ENCODE measurements at regions not wholly inside any gene's neighbourhood (a gene's known extent, or its start where the extent isn't known, plus 50 kb on each side); places are given as distances from the start of the nearest gene placed in this dataset.

DNA sequence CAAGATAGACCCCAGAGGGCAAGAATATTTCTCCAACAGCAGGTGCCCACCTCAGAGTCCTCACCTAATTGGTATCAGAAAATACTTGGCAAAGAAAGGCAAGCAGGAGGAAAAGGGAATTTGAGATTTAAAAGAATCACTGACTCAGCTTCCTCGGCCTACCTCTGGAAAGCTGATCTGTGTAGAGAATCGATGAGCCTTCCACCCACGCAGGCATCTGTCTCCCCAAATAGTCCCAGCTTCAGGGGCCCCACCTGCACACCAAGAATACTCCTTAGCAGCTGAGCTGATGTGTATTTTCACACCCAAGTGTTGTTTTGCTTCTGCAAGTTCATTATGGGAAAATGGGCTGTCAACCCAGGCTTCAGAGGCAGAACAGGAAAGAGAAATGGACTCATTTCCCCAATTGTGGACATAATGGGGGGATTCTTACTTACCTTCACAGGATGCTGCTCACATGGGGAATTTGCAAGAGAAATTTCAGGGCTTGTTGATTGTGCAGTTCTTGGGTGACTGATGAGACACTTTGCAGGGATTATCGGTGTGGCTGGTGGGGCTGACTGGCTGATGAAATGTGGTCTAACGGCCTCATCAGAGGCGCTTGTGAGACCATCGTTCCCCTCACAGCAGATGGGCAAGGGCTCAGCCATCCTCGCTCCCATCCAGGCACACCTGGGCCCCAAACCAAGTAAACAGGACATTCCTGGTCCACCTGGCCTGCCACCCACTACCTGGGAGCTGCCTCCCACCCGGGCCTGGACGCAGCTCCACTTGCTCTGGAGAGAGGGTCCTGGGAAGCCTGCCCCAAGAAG, 436.3 kb downstream of the PTPRU start:
- WGBS = 84% methylated on average over 9 of the region's 10 CpGs
- H3K36me3 ChIP-seq = no peaks in the 10 kb centered on the region
- H3K4me1 ChIP-seq = no peaks in the 10 kb centered on the region
- no peak overlapping the region for H3K27ac ChIP-seq (replicated peaks in 1 of 4)
- DNase-seq (ENCODE audit: extremely low spot score) = peak; percentile 50
- intact Hi-C loops (cut with DNase I) = no loop called here
- no peak overlapping the region for H3K4me3 ChIP-seq
- H3K9me3 ChIP-seq = no peaks in the 10 kb centered on the region
- H3K27me3 ChIP-seq = peaks cover 0 to 34% (median 0%) of the 10 kb centered on the region in 4 donors
- TF ChIP-seq EP300 (IDR thresholded peaks at IDR 0.05) (no peak), POLR2A (IDR thresholded peaks at IDR 0.05; ENCODE audit: low read depth) (no peak), POLR2AphosphoS5 (IDR thresholded peaks at IDR 0.05) (no peak)
- TF ChIP-seq, protein P1, sequence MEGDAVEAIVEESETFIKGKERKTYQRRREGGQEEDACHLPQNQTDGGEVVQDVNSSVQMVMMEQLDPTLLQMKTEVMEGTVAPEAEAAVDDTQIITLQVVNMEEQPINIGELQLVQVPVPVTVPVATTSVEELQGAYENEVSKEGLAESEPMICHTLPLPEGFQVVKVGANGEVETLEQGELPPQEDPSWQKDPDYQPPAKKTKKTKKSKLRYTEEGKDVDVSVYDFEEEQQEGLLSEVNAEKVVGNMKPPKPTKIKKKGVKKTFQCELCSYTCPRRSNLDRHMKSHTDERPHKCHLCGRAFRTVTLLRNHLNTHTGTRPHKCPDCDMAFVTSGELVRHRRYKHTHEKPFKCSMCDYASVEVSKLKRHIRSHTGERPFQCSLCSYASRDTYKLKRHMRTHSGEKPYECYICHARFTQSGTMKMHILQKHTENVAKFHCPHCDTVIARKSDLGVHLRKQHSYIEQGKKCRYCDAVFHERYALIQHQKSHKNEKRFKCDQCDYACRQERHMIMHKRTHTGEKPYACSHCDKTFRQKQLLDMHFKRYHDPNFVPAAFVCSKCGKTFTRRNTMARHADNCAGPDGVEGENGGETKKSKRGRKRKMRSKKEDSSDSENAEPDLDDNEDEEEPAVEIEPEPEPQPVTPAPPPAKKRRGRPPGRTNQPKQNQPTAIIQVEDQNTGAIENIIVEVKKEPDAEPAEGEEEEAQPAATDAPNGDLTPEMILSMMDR (IDR thresholded peaks at IDR 0.05) = no peak

DNA sequence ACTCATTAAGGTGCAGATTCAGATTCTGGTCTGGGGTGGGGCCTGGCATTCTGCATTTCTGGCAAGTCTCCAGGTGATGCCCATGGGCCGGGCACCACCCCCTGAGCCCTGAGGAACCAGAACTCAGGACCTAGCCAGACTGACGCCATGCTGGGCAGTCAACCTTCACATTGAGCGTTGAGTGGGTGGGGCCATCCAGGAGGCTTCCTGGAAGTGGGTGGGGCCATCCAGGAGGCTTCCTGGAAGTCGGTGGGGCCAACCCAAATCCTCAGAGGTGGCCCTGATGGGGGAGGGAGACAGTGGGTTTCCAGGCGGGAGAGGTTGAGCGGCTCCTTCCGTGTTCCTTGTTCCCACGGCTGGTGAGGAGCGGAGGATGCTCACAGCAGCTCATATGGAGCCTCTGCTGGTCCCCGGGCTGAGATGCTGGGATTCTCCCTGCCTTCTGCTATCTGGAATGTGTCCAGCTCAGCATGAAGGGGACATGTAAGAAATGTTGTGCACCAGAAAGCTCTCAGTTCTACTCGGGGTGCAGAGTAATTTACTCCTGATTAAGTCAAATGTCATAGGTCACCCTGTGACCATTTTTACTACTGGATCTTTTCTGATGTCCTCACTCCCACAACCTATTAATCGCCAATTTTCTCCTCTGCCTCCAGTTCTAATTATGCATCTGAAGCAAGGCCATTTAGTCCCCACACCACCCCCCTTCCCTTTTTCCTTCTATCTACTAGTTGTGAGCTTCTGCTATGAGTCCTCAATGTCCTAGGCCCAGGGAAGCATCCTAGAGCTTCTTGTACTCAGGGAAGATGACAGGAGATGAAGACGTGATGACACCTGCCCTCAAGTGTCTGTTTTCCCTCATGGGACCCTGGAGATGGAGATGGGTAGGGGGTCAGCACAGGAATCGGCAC, 435.4 kb downstream of the PTPRU start:
- Histone ChIP-seq H3K27me3 (peaks cover 0 to 41% (median 0%) of the 10 kb centered on the region in 4 donors), H3K27ac (replicated peaks in 1 of 4) (no peak overlapping the region), H3K36me3 (no peaks in the 10 kb centered on the region), H3K4me3 (no peak overlapping the region), H3K4me1 (no peaks in the 10 kb centered on the region), H3K9me3 (no peaks in the 10 kb centered on the region)
- DNase-seq (ENCODE audit: extremely low spot score) = peak; percentile 87
- intact Hi-C loops (cut with DNase I) = no loop called here
- WGBS = 75% methylated on average over 12 of the region's 14 CpGs
- TF ChIP-seq POLR2AphosphoS5 (IDR thresholded peaks at IDR 0.05) = no peak
- TF ChIP-seq EP300 (IDR thresholded peaks at IDR 0.05) = no peak
- TF ChIP-seq POLR2A (IDR thresholded peaks at IDR 0.05; ENCODE audit: low read depth) = no peak
- TF ChIP-seq, protein P1 (IDR thresholded peaks at IDR 0.05) = no peak

DNA sequence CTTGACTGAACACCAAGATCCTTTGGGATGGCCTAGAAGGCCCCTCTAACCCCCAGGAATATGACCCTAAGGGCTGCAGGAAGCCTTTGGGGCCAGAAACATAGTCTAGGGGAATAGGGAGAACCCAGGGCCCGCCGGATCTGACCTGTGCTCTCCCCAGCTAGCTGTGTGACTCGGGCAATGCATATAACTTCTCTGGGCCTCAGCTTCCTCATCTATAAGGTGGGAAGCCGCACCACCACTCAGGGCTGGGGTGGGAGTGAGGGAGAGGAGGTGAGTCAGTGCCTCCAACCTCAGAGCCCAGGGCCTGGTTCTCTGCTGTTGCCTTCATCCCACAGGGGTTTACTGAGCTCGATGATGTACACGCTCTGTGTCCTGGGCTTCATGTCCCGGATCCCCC, 434.4 kb downstream of the PTPRU start:
- Histone ChIP-seq H3K36me3 (no peaks in the 10 kb centered on the region), H3K9me3 (no peaks in the 10 kb centered on the region), H3K4me3 (no peak overlapping the region), H3K27me3 (peaks cover 0 to 41% (median 0%) of the 10 kb centered on the region in 4 donors), H3K27ac (replicated peaks in 1 of 4) (no peak overlapping the region), H3K4me1 (no peaks in the 10 kb centered on the region)
- peak; percentile 86 for DNase-seq (ENCODE audit: extremely low spot score)
- intact Hi-C loops (cut with DNase I) = no loop called here
- no peak for TF ChIP-seq EP300 (IDR thresholded peaks at IDR 0.05)
- TF ChIP-seq, protein P1 (IDR thresholded peaks at IDR 0.05) = no peak
- TF ChIP-seq POLR2AphosphoS5 (IDR thresholded peaks at IDR 0.05) = no peak
- no peak for TF ChIP-seq POLR2A (IDR thresholded peaks at IDR 0.05; ENCODE audit: low read depth)
- WGBS = 93% methylated on average over 3 of the region's 7 CpGs

DNA sequence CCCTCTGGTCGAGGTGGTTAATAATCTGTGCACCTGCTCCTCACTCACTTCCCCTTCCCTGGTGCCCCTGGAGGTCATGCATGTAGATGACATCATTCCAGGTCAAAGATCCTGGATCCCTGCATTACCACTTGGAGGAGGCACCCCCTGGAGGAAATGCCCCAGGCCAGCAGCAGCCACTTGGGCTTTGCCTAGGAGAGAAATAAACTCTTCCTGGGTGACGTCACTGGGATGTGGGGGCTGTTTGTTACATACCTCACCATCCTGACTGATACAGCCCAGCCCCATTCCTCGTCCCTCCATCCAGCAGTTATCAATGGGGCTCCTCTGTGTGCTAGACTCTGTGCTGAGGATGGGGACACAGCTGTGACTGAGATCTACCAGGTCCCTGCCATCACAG, 433.6 kb downstream of the PTPRU start:
- intact Hi-C loops (cut with DNase I) = no loop called here
- DNase-seq (ENCODE audit: extremely low spot score) = peak; percentile 72

More for the DNA sequence above, 433.6 kb downstream of the PTPRU start:
- H3K9me3 ChIP-seq = no peaks in the 10 kb centered on the region
- TF ChIP-seq, protein P1 (IDR thresholded peaks at IDR 0.05) = no peak
- no peak for TF ChIP-seq EP300 (IDR thresholded peaks at IDR 0.05)
- TF ChIP-seq POLR2AphosphoS5 (IDR thresholded peaks at IDR 0.05) = no peak
- TF ChIP-seq POLR2A (IDR thresholded peaks at IDR 0.05; ENCODE audit: low read depth) = no peak
- no peak overlapping the region for H3K27ac ChIP-seq (replicated peaks in 1 of 4)
- WGBS = 77% methylated on average over 3 of the region's 3 CpGs
- no peaks in the 10 kb centered on the region for H3K4me1 ChIP-seq
- H3K36me3 ChIP-seq = no peaks in the 10 kb centered on the region
- H3K27me3 ChIP-seq = peaks cover 0 to 41% (median 0%) of the 10 kb centered on the region in 4 donors
- H3K4me3 ChIP-seq = no peak overlapping the region

Data from esophagus muscularis mucosa (tissue), 4 donors.